ENCODE measurements at regions not wholly inside any gene's neighbourhood (a gene's known extent, or its start where the extent isn't known, plus 50 kb on each side); places are given as distances from the start of the nearest gene placed in this dataset.
"Not testable (repeated sequence)": the region's sequence is repeated elsewhere in the genome, so short reads cannot be mapped to it uniquely, and the experiment has no call there.

DNA sequence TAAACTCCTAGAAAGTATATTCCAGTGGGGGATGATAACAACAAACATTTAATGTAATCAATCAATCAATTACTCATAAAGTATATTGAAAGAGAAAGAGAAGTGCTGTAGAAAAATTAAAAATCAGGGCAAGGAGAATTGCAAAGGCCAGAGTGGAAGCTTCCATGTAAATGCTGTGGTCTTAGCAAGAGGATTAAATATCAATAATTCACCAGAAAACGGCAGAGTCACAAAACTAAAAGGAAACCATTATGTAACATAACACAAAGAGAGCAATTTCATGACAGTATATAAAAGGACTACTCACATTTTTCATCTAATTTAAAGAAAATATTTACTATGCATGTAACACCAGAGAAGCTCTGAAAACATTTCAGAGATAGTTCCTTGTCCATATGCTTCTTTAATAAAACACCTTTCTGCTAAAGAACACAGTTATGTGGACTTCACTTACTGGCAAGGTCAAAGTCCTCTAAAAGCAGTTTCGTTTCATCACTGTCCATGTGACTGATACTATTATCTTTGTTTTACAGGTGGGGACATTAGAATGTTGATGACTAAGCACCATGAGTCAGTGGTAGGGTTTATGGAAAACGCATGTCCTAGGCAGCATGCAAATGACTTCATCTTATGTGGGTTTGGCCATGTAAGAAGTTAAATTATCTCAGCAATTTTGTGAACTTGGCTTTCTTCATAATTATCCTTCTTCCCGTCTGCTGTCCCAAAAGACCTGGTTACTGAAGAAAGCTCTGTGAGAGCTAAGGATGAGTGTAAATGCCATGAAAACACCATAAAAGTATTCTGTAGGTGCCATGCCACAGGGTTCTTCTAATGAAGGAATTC, 185.8 kb upstream of the TENT5A start:
- Mint-ChIP-seq H3K27me3 (ENCODE audit: low read depth, poor library complexity) (no peaks in the 10 kb centered on the region), H3K4me1 (no peaks in the 10 kb centered on the region)

DNA sequence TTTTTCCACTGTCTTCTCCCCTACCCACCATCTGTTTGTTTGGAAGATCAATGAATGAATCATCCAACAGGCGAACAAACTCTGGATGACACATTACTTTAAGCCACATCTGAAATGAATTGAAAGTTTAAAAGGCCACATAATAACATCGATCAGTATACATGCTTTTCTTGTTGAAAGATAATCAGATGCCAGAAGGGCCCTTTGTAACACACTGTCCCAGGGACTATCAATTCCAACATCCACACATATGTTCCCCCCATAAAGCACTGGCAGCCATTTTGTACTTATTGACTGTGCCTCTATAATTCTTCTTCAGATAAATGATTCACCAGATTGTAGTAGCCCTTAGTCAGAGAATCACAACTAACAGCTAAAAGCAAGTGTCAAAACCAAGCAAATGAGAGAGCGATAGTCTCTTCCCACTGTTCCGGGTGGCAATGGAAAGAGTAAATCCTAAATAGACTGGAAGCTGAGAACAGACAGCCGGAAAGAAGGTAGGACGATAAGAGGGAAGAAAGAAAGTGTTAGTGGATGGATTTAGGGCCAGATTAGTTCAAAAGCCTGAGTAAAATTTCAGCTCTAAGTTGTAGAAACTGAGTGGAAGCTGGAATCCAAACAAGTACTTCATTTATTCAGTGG, 184.9 kb upstream of the TENT5A start:
- H3K27me3 Mint-ChIP-seq (ENCODE audit: low read depth, poor library complexity): no peaks in the 10 kb centered on the region
- no peaks in the 10 kb centered on the region for H3K4me1 Mint-ChIP-seq
- no peak overlapping the region for H3K4me3 Mint-ChIP-seq
- TF ChIP-seq, protein P1, sequence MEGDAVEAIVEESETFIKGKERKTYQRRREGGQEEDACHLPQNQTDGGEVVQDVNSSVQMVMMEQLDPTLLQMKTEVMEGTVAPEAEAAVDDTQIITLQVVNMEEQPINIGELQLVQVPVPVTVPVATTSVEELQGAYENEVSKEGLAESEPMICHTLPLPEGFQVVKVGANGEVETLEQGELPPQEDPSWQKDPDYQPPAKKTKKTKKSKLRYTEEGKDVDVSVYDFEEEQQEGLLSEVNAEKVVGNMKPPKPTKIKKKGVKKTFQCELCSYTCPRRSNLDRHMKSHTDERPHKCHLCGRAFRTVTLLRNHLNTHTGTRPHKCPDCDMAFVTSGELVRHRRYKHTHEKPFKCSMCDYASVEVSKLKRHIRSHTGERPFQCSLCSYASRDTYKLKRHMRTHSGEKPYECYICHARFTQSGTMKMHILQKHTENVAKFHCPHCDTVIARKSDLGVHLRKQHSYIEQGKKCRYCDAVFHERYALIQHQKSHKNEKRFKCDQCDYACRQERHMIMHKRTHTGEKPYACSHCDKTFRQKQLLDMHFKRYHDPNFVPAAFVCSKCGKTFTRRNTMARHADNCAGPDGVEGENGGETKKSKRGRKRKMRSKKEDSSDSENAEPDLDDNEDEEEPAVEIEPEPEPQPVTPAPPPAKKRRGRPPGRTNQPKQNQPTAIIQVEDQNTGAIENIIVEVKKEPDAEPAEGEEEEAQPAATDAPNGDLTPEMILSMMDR (IDR thresholded peaks at IDR 0.05): no peak
- no peak overlapping the region for H3K27ac Mint-ChIP-seq
- no peaks in the 10 kb centered on the region for H3K9me3 Mint-ChIP-seq
- H3K36me3 Mint-ChIP-seq (ENCODE audit: low read depth): no peaks in the 10 kb centered on the region
- no peak for DNase-seq

More for the DNA sequence above, 185.8 kb upstream of the TENT5A start:
- Mint-ChIP-seq H3K27ac (no peak overlapping the region), H3K4me3 (no peak overlapping the region), H3K9me3 (no peaks in the 10 kb centered on the region), H3K36me3 (ENCODE audit: low read depth) (no peaks in the 10 kb centered on the region)
- DNase-seq: no peak
- TF ChIP-seq, protein P1 (IDR thresholded peaks at IDR 0.05): no peak

DNA sequence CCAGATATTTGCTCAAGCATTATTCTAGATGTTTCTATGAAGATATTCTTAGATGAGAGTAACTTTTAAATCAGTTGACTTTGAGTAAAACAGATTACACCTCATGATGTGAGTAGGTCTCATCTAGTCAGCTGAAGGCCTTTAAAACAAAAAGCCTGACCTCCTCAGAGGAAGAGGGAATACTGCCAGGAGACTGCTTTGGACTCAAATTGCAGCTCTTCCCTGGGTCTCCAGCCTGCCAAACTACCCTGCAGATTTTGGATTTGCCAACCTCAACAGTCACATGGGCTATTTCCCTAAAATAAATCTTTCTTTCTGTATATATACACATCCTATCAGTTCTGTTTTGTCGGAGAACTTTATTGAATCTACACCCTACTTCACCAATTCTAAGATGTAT, 182.5 kb upstream of the TENT5A start:
- Mint-ChIP-seq H3K27me3 (ENCODE audit: low read depth, poor library complexity) (peaks cover 3% of the 10 kb centered on the region), H3K4me3 (no peak overlapping the region), H3K27ac (no peak overlapping the region), H3K36me3 (ENCODE audit: low read depth) (no peaks in the 10 kb centered on the region), H3K9me3 (no peaks in the 10 kb centered on the region), H3K4me1 (no peaks in the 10 kb centered on the region)
- DNase-seq: no peak
- TF ChIP-seq, protein P1 (IDR thresholded peaks at IDR 0.05): no peak

DNA sequence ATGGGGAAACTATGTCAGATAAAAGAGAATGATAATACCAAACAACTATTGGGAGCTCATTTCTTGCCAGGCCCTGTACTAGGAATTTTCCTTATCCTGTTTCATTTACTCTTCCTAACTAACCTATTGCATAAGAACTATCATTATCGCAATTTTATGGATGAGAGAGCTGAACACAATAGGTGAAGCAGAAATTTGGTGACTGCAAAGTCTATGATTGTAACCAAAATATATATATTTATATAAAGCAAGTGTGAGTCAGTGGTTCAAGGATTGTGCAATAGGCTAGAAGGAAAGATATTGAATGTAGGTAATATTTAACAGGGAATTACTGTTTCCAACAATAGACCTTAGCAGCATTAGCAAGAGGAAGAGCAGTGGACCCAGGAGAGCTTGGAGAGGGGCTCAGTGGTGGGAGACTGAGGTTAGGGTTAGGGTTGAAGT, 181.1 kb upstream of the TENT5A start:
- no peak overlapping the region for H3K27ac Mint-ChIP-seq
- H3K4me1 Mint-ChIP-seq: no peaks in the 10 kb centered on the region
- H3K36me3 Mint-ChIP-seq (ENCODE audit: low read depth): no peaks in the 10 kb centered on the region

DNA sequence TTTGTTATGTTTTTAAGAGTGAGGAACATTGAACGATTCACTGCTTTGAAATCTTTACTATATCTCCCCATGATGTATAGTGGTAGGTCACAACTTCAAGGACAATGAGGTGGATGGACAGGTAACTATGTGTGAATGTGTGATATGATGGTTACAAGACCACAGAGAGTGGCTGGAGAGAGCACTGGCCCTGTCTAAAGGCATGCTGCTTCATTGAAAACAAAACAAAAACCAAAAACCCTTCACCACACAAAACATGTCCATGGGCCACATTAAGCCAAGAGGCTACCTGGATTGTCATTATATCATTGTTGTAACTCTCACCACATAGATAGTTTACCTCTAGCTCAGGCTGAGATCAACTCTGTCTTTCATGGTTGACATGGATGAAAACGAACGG, 180.6 kb upstream of the TENT5A start:
- no peaks in the 10 kb centered on the region for H3K36me3 Mint-ChIP-seq (ENCODE audit: low read depth)
- H3K4me3 Mint-ChIP-seq: no peak overlapping the region
- H3K27me3 Mint-ChIP-seq (ENCODE audit: low read depth, poor library complexity): peaks cover 3% of the 10 kb centered on the region

More for the DNA sequence above, 181.1 kb upstream of the TENT5A start:
- DNase-seq: no peak
- TF ChIP-seq, protein P1 (IDR thresholded peaks at IDR 0.05): no peak
- Mint-ChIP-seq H3K27me3 (ENCODE audit: low read depth, poor library complexity) (peaks cover 3% of the 10 kb centered on the region), H3K4me3 (no peak overlapping the region), H3K9me3 (no peaks in the 10 kb centered on the region)

DNA sequence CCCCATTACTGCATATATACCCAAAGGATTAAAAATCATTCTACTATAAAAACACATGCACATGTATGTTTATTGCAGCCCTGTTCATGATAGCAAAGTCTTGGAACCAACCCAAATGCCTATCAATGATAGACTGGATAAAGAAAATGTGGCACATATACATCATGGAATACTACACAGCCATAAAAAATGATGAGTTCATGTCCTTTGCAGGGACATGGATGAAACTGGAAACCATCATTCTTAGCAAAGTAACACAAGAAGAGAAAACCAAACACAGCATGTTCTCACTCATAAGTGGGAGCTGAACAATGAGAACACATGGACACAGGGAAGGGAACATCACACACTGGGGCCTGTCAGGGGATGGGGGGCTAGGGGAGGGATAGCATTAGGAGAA, 180.0 kb upstream of the TENT5A start:
- not testable (repeated sequence) for H3K27me3 Mint-ChIP-seq (ENCODE audit: low read depth, poor library complexity); H3K27ac Mint-ChIP-seq; H3K36me3 Mint-ChIP-seq (ENCODE audit: low read depth); H3K4me1 Mint-ChIP-seq; H3K4me3 Mint-ChIP-seq; DNase-seq; H3K9me3 Mint-ChIP-seq

More for the DNA sequence above, 180.6 kb upstream of the TENT5A start:
- TF ChIP-seq, protein P1 (IDR thresholded peaks at IDR 0.05): no peak
- H3K27ac Mint-ChIP-seq: no peak overlapping the region
- no peak for DNase-seq
- H3K9me3 Mint-ChIP-seq: no peaks in the 10 kb centered on the region
- no peaks in the 10 kb centered on the region for H3K4me1 Mint-ChIP-seq

Data from nephron progenitor cell (in vitro differentiated cells).